Activated naive CD4-positive, alpha-beta T cell treated with anti-CD3 and anti-CD28 coated beads, Interleukin-2, amount 50 U/mL, for 24 hours (primary cell): ENCODE measurements at regions not wholly inside any gene's neighbourhood (a gene's known extent, or its start where the extent isn't known, plus 50 kb on each side); places are given as distances from the start of the nearest gene placed in this dataset.

Experiments
- H3K27ac Mint-ChIP-seq: one replicate; pipeline ENCODE4 v1.8.0; 2021; ENCODE audit warnings: mild to moderate bottlenecking, mixed read lengths
- H3K27me3 Mint-ChIP-seq: one replicate; pipeline ENCODE4 v1.8.0; 2021; ENCODE audit warnings: mixed read lengths
- H3K36me3 Mint-ChIP-seq: one replicate; pipeline ENCODE4 v1.8.0; 2021; ENCODE audit warnings: mixed read lengths
- H3K4me1 Mint-ChIP-seq: one replicate; pipeline ENCODE4 v1.8.0; 2021; ENCODE audit warnings: mixed read lengths
- H3K4me3 Mint-ChIP-seq: one replicate; pipeline ENCODE4 v1.8.0; 2021; ENCODE audit warnings: mild to moderate bottlenecking, mixed read lengths
- H3K9me3 Mint-ChIP-seq: one replicate; pipeline ENCODE4 v1.8.0; 2021; ENCODE audit warnings: mixed read lengths

- H3K9me3 Mint-ChIP-seq, result peaks cover 5% of the 10 kb centered on the region
- peaks cover 14% of the 10 kb centered on the region for H3K27me3 Mint-ChIP-seq
- no peak overlapping the region for H3K27ac Mint-ChIP-seq
- no peaks in the 10 kb centered on the region for H3K4me1 Mint-ChIP-seq
- H3K36me3 Mint-ChIP-seq, result peaks cover 2% of the 10 kb centered on the region
- no peak overlapping the region for H3K4me3 Mint-ChIP-seq
These were observed 68.4 kb upstream of the SLC4A10 start for GRCh38 chr2:161555826-161556225.

GRCh38 chr2:161556440-161556839, 67.8 kb upstream of the SLC4A10 start:
- peaks cover 6% of the 10 kb centered on the region for H3K9me3 Mint-ChIP-seq
- H3K27ac Mint-ChIP-seq, result no peak overlapping the region
- H3K36me3 Mint-ChIP-seq, result peaks cover 2% of the 10 kb centered on the region
- no peak overlapping the region for H3K4me3 Mint-ChIP-seq
- H3K27me3 Mint-ChIP-seq, result peaks cover 16% of the 10 kb centered on the region
- H3K4me1 Mint-ChIP-seq, result no peaks in the 10 kb centered on the region

- H3K36me3 Mint-ChIP-seq, result peaks cover 2% of the 10 kb centered on the region
- no peaks in the 10 kb centered on the region for H3K4me1 Mint-ChIP-seq
- peaks cover 15% of the 10 kb centered on the region for H3K27me3 Mint-ChIP-seq
- H3K9me3 Mint-ChIP-seq, result peaks cover 6% of the 10 kb centered on the region
- no peak overlapping the region for H3K4me3 Mint-ChIP-seq
- H3K27ac Mint-ChIP-seq, result no peak overlapping the region
These were observed 66.7 kb upstream of the SLC4A10 start for GRCh38 chr2:161557538-161557937.

- H3K27me3 Mint-ChIP-seq, result peaks cover 24% of the 10 kb centered on the region
- H3K27ac Mint-ChIP-seq, result no peak overlapping the region
- peaks cover 5% of the 10 kb centered on the region for H3K36me3 Mint-ChIP-seq
- H3K4me1 Mint-ChIP-seq, result peaks cover 3% of the 10 kb centered on the region
- no peak overlapping the region for H3K4me3 Mint-ChIP-seq
- peaks cover 21% of the 10 kb centered on the region for H3K9me3 Mint-ChIP-seq
These were observed 59.3 kb upstream of the SLC4A10 start for GRCh38 chr2:161564906-161565305.

GRCh38 chr2:161569401-161569800, 54.8 kb upstream of the SLC4A10 start:
- peaks cover 4% of the 10 kb centered on the region for H3K4me1 Mint-ChIP-seq
- H3K9me3 Mint-ChIP-seq, result peaks cover 5% of the 10 kb centered on the region
- H3K27me3 Mint-ChIP-seq, result peaks cover 7% of the 10 kb centered on the region
- no peak overlapping the region for H3K27ac Mint-ChIP-seq
- H3K4me3 Mint-ChIP-seq, result no peak overlapping the region
- H3K36me3 Mint-ChIP-seq, result no peaks in the 10 kb centered on the region

- Mint-ChIP-seq H3K27ac (no peak overlapping the region), H3K4me3 (no peak overlapping the region)
These were observed 53.7 kb upstream of the SLC4A10 start for GRCh38 chr2:161570424-161571050.

GRCh38 chr2:161571051-161571429, 53.2 kb upstream of the SLC4A10 start:
- Mint-ChIP-seq H3K27me3 (peaks cover 7% of the 10 kb centered on the region), H3K27ac (no peak overlapping the region), H3K4me1 (peaks cover 4% of the 10 kb centered on the region), H3K36me3 (no peaks in the 10 kb centered on the region), H3K9me3 (no peaks in the 10 kb centered on the region), H3K4me3 (no peak overlapping the region)

More at GRCh38 chr2:161570424-161571050, 53.7 kb upstream of the SLC4A10 start:
- Mint-ChIP-seq H3K36me3 (no peaks in the 10 kb centered on the region), H3K27me3 (peaks cover 7% of the 10 kb centered on the region), H3K9me3 (peaks cover 2% of the 10 kb centered on the region), H3K4me1 (peaks cover 4% of the 10 kb centered on the region)
